Stimulated activated naive CD4-positive, alpha-beta T cell (primary cell): ENCODE measurements at regions not wholly inside any gene's neighbourhood (a gene's known extent, or its start where the extent isn't known, plus 50 kb on each side); places are given as distances from the start of the nearest gene placed in this dataset.
"Not testable (repeated sequence)": the region's sequence is repeated elsewhere in the genome, so short reads cannot be mapped to it uniquely, and the experiment has no call there.

Experiments used
- DNase-seq, 6 experiments: peaks; one replicate each; lab custom pipeline; 2025; lab: John Stamatoyannopoulos, UW

DNA sequence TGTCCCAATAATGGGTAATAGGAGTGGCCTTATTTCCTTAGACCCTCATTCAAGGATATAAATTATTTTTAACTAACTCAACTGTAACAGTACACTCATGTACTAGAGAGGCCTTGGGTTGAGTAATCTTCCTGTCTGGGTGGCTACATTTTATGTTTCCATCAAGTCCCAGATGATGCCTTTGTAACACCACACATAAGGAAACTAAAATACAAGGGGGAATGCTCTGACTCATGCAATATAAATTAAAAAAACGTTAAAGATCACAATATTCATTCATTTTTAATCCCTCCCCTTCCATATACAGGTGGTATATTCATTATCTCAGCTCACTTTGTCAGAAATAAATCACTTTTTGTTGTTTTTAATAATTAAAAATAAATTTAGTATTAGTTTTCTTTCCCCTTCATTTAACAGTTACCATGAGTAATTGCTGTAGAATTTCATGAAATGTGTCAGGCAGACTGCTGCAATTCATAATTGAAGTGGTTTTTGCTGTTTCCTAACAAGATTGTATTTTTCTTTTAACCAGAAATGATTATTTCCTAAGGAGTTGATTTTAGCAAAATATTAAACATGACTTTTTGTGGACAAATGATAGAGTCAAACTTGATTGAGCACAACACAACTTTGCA lies 1403.6 kb downstream of the SUCLG1 start:
- no peak for DNase-seq

DNA sequence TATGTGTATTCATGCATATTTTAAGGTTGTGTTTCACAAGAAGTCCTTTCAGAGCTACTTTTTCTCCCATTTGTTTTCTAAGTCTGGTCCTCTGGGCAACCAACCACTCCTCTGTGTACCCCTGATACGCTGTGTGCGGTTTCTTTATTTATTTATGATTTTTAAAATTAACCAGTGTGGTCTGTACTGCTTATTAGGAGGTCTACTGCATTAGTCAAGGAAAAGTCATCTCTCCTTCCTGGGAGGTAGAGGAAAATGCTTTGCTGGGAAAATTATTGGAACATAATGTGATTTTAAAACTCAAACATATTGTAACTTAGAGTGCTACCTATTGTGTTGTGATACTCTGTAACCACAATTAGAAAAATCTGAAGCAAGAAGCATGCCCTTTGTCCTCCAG lies 1404.3 kb downstream of the SUCLG1 start:
- no peak for DNase-seq

DNA sequence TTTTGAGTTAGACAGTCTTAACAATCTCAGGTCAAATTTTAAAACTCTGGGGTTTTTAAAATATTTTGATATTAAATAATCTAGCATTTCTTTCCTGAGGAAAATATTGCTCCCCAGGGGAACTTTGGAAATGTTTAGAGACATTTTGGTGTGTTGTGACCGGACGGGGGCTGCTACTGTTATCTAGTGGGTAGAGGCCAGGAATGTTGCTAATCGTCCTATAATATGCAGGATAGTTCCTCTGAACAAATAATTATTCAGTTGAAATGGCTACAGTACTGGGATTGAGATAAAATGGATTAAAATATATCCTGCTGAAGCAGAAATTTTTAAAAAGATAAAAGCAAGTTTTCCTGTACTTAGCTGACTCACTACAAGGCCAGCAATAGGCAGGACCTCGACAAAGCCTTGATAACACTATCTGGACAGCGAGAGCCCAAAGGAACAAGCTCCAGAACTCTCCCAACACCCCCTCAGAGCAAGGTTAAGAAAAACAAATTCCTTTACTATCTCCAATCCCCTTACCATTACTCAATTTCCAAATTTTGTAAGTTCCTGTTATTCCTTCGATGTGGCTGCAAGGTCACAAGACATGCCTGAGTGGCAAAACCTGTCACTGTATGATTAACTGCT lies 1407.4 kb downstream of the SUCLG1 start:
- DNase-seq = no peak

DNA sequence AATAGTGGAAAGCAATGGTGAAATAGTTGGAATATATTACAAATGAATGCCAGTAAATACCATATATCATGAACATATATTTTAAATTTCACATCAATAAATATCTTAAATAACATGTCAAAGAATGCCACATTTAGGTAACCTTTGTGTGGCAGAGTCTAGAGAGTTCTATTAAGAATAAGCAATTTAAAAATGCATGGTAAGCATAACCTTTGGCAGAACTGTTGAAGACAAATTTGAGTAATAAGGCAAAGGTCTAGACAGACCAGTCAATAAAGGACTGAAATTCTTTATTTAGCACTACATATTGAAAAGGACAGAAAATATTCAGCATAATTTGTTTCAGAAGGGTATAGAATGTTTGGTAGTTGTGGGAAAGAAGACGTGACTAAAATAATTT lies 1417.0 kb downstream of the SUCLG1 start:
- no peak for DNase-seq

DNA sequence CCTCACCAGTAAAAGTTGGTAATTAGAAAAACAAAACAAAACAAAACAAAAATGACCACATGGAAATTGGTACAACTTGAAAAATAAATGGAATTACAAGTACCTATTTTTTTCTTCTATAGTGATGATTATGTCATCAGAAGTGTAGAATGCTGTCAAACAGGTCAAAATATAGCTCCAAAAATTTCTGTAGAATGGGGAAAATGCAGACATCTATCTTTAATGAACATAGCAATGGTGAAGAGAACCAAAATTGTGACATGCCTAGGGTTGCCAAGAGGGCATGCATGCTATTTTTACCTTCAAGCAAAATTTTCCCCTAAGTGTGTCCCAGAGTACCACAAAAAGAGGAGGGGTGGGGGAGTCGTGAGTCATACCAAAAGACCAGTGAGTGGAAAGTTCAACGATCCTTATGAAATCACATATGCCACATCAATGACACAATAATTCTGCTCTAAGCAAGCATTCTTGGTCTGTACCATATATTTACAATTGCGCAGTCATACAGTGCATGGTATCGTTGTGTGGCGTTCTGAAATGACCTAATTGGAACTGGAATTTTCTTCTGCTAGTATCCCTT lies 1436.4 kb downstream of the SUCLG1 start:
- DNase-seq = no peak

DNA sequence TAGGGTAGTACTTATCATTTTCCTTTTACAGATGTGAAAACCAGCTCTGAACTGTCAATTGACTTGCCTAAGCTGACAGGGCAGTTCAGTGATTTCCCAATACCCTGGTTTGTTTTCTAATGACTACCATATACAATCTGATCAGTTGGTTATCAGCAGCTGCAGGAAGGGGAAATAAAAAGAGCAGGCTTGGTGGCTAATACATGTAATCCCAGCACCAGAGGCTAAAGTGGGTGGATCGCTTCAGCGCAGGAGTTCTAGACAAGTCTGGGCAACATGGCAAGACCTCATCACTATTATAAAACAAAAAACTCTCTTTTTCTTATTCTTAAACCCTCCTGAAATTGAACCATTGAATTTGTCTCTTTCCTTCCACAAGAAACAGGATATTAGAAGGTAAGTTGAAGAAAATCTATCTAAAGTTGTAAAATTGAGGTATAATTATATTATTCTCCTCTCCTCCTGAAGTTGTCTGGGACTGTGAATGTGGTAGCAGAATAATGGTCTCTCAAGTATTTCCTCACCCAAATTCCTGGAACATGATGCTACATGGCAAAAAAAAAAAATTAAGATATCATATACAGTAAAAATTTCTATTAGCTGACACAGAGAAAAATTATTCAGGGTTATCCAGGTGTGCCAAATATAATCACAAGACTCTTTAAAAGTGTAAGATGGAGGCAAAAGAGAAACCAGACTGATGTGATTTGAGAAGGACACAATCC lies 1441.6 kb downstream of the SUCLG1 start:
- DNase-seq = no peak

DNA sequence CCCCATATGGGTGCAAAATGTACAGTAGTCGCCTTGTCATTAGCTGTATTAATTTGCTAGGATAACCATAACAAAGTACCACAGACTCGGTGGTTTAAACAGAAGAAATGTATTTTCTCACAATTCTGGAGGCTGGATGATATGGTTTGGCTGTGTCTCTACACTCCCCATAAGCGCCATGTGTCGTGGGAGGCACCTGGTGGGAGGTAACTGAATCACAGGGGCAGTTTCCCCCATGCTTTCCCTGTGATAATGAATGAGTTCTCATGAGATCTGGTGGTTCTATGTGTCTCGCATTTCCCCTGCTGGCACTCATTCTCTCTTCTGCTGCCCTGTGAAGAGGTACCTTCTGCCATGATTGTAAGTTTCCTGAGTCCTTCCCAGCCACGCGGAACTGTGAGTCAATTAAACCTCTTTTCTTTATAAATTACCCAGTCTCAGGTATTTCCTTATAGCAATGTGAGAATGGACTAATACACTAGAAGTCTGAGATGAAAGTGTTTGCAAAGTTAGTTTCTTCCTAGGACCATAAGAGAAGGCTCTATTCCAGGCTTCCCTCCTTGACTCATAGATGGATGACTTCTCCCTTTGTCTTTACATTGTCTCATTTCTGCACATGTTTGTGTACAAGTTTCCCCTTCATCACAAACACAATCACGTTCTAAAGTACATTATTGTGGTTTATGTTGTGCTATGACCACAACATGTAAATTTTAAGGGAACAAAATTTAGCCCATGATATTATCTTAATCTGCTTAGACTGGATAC lies 1442.6 kb downstream of the SUCLG1 start:
- DNase-seq = no peak

DNA sequence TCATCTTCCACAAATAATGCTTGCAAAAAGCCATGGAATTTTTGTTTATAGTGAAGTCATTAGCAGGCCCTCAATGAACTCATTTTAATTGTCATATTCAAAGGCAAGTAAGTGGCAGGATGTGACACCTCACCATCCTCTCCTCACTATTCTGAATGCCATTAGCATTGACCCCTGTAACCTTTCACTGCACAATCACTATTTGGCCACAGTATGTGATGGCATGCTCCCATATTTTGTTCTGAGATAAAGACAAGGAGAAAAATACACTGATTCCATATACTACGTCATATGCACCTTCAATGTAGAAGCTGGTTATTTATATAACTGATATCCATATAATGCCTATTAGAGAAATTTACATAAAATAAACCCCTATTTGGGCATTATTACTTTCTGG lies 1443.2 kb downstream of the SUCLG1 start:
- no peak for DNase-seq

DNA sequence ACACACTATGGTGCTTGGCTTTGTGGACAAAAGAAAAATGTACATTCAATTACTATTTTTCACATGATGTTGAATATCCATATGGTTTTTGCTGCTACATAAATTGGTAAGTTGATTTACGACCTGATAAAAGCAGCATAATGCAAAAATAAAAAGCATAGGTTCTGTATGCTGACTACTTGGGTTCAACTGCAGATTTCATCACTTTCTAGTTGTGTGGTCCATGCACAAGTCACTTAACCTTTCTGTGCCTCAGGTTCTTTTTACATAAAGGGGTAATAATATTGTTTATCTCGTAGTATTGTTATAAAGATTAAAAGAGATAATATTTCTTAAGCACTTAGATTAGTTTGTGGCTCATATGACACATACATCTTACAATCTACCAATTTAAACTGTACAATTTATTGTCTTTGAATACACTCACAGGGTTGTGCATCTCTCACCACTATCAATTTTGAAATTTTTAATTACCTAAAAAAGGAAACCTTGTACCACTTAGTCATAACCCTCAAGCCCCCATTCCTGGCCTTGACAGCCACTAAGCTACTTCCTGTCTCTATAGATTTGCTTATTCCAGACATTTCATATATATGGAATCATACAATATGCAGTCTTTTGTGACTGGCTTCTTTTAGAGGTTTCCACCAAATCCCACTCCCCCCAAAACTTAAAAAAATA lies 1443.9 kb downstream of the SUCLG1 start:
- no peak for DNase-seq

DNA sequence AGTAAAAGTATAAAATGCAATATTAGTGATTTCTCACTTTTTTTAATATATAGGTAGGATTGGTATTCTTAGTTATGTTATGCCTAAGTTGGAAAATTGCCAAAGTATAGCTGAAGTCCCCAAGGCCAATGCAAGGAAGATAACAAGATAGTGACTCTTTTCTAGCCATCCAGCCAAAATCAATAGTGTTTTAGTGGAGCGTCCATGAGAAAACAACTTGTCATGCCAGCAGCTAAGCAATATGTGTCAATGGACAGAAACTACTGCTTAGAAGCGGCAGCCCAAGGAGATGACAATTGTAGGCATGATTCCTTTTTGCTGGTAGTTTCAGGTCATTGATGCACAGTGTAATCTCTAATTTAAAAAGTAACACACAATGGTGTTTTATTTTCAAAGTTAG lies 1444.6 kb downstream of the SUCLG1 start:
- DNase-seq = no peak

DNA sequence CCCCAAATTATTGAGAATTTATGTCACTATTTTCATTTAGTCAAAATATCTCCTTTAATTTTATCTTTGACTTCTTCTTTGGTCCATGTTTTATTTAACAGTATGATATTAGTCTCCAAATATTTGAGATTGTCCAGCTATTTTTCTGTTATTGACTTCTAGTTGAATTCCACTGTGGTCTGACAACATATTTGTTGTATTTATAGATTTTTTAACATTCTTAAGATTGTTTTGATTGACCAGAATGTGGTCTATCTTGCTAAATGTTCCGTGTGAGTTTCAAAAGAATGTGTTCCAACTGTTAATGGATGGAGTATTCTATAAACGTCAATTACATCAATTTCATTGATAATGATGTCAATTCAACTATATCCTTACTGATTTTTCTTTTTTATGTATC lies 1452.1 kb downstream of the SUCLG1 start:
- no peak for DNase-seq

DNA sequence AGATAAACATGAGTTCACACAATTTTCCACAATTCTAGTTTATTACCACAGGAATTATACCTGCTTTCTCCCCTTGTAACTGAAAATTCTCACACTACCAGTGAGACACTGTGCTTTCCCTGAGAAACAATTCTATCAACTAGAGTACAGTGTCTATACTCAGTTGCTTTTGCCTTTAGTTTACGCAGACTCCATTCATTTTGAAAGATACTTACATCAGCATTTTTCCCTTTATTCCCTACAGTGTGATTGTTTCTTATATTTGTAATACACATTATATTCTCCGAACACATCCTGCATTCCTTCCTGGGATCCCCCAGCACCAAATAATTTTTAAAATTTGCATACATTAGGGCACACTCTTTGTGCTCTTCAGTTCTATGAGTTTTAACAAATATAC lies 1455.5 kb downstream of the SUCLG1 start:
- no peak for DNase-seq

DNA sequence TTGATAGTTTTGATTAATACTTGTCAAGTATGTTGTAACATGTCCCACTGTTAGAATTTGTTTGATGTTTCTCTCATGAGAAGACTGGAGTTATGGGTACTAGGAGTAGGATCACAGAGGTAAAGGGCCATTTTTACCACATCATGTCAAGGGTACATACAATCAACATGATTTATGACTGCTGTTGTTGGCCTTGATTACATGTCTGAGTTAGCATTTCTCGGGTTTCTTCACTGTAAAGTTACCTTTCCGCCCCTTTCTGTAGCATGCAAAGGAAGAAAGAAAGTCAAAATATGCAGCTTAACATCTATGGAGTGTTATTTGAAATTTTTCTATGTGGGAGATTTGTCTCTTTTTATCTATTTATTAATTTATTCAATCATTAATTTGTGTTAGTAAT lies 1456.4 kb downstream of the SUCLG1 start:
- no peak for DNase-seq

DNA sequence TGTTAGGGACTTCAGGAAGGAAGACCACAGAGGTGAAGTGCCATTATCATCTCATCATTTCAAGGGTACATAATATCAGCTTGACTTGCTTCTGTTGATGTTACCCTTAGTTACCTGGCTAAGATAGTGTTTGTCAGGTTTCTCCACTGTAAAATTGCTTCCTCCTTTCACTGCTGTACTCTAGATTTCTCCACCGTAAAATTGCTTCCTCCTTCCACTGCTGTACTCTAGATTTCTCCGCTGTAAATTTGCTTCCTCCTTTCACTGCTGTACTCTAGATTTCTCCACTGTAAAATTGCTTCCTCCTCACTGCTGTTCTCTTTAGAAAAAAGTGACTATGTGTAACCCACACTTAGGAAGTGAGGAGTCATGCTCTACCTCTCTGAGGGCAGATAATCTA lies 1460.3 kb downstream of the SUCLG1 start:
- no peak for DNase-seq

DNA sequence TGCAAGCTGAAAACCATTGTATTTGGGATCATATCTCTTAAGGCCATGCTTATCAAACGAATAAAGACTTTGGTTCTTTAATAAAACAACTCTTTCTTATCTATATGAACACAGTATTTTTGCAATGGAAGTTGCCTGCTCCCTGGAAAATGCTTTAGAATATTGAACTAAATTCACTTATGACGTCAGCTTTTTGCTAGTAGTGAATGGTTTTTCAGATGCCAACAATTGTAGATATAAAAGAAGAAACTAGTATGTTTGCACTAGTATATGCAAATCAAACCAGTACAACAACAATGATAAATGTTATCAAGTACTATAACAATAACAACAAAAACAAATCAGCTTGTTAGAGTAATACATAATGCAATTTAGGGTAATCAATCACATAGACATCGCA lies 1462.9 kb downstream of the SUCLG1 start:
- DNase-seq = no peak

DNA sequence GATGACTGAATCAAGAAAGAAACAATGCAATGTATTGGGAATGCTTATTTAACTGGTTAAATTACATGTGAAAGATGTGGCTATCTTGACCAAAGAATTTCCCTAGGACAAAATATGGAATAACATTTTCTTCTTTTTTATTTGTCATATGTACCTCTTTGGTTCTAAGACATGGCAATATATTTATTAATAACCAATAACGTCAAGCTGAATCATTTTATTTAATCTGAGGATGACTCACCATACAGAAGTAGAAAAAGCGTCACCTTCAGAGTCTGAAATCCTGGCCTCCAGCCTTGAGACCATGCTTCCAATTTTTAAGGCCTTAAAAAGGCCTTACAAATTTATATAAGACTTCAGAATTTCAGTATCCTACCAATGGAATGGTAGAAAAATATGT lies 1464.9 kb downstream of the SUCLG1 start:
- DNase-seq = no peak

DNA sequence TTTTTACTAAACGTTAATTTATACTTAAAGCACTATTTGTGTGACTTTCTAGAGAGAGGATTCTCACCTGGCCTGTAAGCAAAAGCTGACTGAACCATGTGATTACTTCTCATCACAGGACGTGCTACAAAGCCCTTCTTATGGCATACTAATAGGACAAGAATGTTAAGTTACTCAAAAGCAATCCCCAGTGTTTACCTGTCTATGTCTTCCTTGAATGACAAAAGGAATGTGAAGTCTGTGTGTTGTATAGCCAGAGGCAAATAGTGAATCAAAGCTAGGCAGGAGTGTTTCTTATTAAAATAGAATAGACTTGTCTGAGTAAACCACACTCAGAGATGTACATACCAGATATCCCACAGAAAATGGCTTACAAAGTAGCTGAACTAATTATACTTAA lies 1465.5 kb downstream of the SUCLG1 start:
- no peak for DNase-seq

DNA sequence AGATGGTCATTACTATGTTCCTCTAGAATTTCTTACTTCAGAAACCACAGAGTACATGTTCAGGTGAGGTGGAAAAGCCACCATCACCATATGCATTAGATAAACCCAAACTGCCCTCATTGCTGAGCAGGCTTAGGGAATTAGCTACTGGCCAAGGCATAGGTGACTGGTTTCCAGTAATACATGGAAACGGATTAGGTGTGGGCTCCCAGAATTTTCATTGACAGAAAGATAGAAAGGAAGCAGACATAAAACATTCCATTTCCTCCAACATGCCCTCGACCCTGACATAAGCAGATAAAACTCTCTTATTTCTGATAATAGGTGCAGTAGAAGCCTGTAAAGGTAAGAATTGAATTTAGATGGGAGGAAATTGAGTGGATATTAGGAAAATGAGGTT lies 1466.1 kb downstream of the SUCLG1 start:
- no peak for DNase-seq

DNA sequence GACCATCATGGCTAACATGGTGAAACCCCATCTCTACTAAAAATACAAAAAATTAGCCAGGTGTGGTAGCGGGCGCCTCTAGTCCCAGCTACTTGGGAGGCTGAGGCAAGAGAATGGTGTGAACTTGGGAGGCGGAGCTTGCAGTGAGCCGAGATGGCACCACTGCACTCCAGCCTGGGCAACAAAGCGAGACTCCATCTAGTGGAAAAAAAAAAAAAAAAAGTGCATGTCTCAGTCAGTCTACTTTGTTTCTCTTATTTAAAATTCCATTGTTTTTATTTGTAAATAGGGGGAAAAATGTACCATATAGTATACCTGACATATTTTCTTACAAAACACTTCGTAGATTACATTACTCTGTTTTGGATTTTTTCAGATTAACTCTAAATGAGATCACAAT lies 1471.4 kb downstream of the SUCLG1 start:
- not testable (repeated sequence) for DNase-seq

DNA sequence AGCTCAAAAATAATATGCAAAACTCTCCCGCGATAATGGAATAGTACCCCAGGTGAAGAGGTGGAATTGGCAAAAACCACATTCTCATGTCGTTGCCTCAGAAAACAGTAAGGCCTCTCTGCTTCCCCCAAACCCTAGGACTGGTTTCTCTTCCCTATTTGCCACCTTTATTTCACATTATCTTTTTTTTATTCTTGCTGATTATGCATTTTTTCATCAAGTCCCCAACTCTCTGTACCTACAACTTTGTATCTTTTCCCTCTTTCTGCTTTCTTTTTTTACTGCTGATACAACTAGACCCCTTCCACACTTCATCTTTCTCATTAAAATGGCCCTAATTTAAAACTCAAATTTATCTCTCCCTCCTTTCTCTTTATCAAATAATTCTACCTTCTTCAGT lies 1472.2 kb downstream of the SUCLG1 start:
- DNase-seq = no peak

DNA sequence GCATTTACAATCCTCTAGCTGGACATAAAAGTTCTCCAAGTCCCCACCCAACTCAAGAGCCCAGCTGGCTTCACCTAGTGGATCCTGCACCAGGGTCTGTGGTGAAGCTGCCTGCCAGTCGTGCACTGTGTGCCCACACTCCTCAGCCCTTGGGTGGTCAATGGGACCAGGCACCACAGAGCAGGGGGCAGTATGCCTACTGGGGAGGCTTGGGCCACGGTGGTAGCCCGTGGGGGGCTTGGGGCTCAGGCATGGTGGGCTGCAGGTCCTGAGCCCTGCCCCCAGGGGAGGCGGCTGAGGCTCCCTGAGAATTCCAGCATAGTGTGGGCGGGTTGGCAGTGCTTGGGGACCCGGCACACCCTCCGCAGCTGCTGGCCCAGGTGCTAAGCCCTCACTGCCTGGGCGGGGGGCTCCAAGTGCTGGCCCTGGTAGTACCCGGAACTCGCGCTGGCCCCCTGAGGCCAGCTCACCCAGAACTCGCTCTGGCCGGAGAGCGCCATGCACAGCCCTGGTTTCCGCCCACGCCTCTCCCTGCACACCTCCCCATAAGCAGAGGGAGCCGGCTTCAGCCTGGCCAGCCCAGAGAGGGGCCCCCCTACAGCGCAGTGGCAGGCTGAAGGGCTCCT lies 1473.4 kb downstream of the SUCLG1 start:
- no peak for DNase-seq
